GM23338 (cell line): ENCODE measurements at regions not wholly inside any gene's neighbourhood (a gene's known extent, or its start where the extent isn't known, plus 50 kb on each side); places are given as distances from the start of the nearest gene placed in this dataset.

Source experiments
- ATAC-seq: fragments of 200-7000 bp; cut with Tn5 transposase; 3 replicates; pipeline ENCODE4 v1.9.1; 2020
- DNase-seq: peaks from one replicate; pipeline ENCODE4 v3.0.0-alpha.2; 2015; ENCODE audit warnings: low spot score
- H2AFZ ChIP-seq: fragments of 200-600 bp; sonication (generic); 2 replicates; pipeline ENCODE4 v1.8.0; 2016; ENCODE audit warnings: antibody characterized with exemption, mild to moderate bottlenecking, moderate library complexity
- H3F3A ChIP-seq: fragments of 200-600 bp; sonication (generic); replicated peaks from 2 replicates; pipeline ENCODE4 v1.8.0; 2017; ENCODE audit warnings: antibody characterized with exemption, mixed run types, low read depth
- H3K27ac ChIP-seq: fragments of 200-600 bp; sonication (generic); 2 replicates; pipeline ENCODE4 v1.6.1; 2016; ENCODE audit warnings: low read depth
- H3K27me3 ChIP-seq: fragments of 200-600 bp; sonication (generic); 2 replicates; pipeline ENCODE4 v1.8.0; 2016; ENCODE audit warnings: mild to moderate bottlenecking, mixed run types, moderate library complexity; ENCODE audit not compliant: insufficient read depth
- H3K36me3 ChIP-seq: fragments of 200-600 bp; sonication (generic); 2 replicates; pipeline ENCODE4 v1.8.0; 2016; ENCODE audit warnings: mild to moderate bottlenecking; ENCODE audit not compliant: insufficient read depth
- H3K4me1 ChIP-seq: fragments of 200-600 bp; sonication (generic); 2 replicates; pipeline ENCODE4 v1.8.0; 2016; ENCODE audit warnings: mild to moderate bottlenecking, moderate library complexity; ENCODE audit not compliant: insufficient read depth
- H3K4me2 ChIP-seq: fragments of 200-600 bp; sonication (generic); 2 replicates; pipeline ENCODE4 v1.7.1; 2017; ENCODE audit warnings: mixed run types
- H3K4me3 ChIP-seq: fragments of 200-600 bp; sonication (generic); 2 replicates; pipeline ENCODE4 v1.6.1; 2016; ENCODE audit warnings: mixed run types
- H3K79me2 ChIP-seq: fragments of 200-600 bp; sonication (generic); replicated peaks from 2 replicates; pipeline ENCODE4 v1.8.0; 2017; ENCODE audit warnings: mild to moderate bottlenecking; ENCODE audit not compliant: insufficient read depth
- H3K9me2 ChIP-seq: fragments of 200-600 bp; sonication (generic); 2 replicates; pipeline ENCODE4 v1.8.0; 2017; ENCODE audit not compliant: insufficient read depth
- H4K20me1 ChIP-seq: fragments of 200-600 bp; sonication (generic); replicated peaks from 2 replicates; pipeline ENCODE4 v1.8.0; 2017; ENCODE audit warnings: mild to moderate bottlenecking; ENCODE audit not compliant: insufficient read depth
- H3K27ac Mint-ChIP-seq: 2 replicates; pipeline ENCODE4 v1.8.0; 2020; ENCODE audit warnings: inconsistent platforms, mild to moderate bottlenecking, moderate library complexity, mixed read lengths
- H3K27me3 Mint-ChIP-seq: 3 replicates; pipeline ENCODE4 v1.8.0; 2022; ENCODE audit warnings: low read depth, mild to moderate bottlenecking, moderate library complexity, mixed read lengths, inconsistent platforms; ENCODE audit not compliant: insufficient read depth, poor library complexity
- H3K36me3 Mint-ChIP-seq: 3 replicates; pipeline ENCODE4 v1.8.0; 2021; ENCODE audit warnings: low read depth, mild to moderate bottlenecking, inconsistent platforms, moderate library complexity, mixed read lengths
- H3K4me1 Mint-ChIP-seq: 3 replicates; pipeline ENCODE4 v1.8.0; 2020; ENCODE audit warnings: mild to moderate bottlenecking, inconsistent platforms, mixed read lengths
- H3K4me3 Mint-ChIP-seq: 3 replicates; pipeline ENCODE4 v1.8.0; 2021; ENCODE audit warnings: moderate library complexity, mild to moderate bottlenecking, inconsistent platforms, mixed read lengths
- H3K9me3 Mint-ChIP-seq: 3 replicates; pipeline ENCODE4 v1.8.0; 2020; ENCODE audit warnings: moderate library complexity, mild to moderate bottlenecking, inconsistent platforms, mixed read lengths
- CREB1 ChIP-seq: fragments of 250-450 bp; sonication (Bioruptor Pico); IDR thresholded peaks from 2 replicates; pipeline ENCODE4 v1.5.0; 2020; ENCODE audit warnings: low read depth, mild to moderate bottlenecking, moderate library complexity
- CTCF ChIP-seq, 2 experiments: fragments of 200-600 bp in 1 of 2; sonication (generic) in 1 of 2; conservative IDR thresholded peaks; 2 replicates each; pipeline versions ENCODE4 v1.5.1 to v1.6.1; 2016 to 2017; ENCODE audit warnings: antibody characterized with exemption in 2 of 2, low read depth in 2 of 2, mild to moderate bottlenecking in 2 of 2, moderate library complexity in 1 of 2
- EZH2phosphoT487 ChIP-seq: fragments of 200-600 bp; sonication (generic); IDR thresholded peaks from one replicate; pipeline ENCODE4 v1.8.1; 2018; ENCODE audit warnings: antibody characterized with exemption; ENCODE audit not compliant: unreplicated experiment
- JUNB ChIP-seq: IDR thresholded peaks from one replicate; pipeline ENCODE4 v1.6.1; 2016; ENCODE audit warnings: antibody characterized with exemption; ENCODE audit not compliant: unreplicated experiment
- NANOG ChIP-seq: IDR thresholded peaks from 2 replicates; pipeline ENCODE4 v1.6.1; 2016; ENCODE audit warnings: antibody characterized with exemption, borderline replicate concordance
- POLR2AphosphoS5 ChIP-seq: IDR thresholded peaks from 2 replicates; pipeline ENCODE4 v1.6.1; 2016; ENCODE audit warnings: antibody characterized with exemption, low read depth
- REST ChIP-seq: IDR thresholded peaks from one replicate; pipeline ENCODE4 v1.6.1; 2018; ENCODE audit warnings: antibody characterized with exemption; ENCODE audit not compliant: unreplicated experiment
- STAT1 ChIP-seq: IDR thresholded peaks from one replicate; pipeline ENCODE4 v1.6.1; 2016; ENCODE audit warnings: antibody characterized with exemption; ENCODE audit not compliant: unreplicated experiment
- ZNF331 ChIP-seq: fragments of 250-450 bp; sonication (Bioruptor Pico); IDR thresholded peaks from 2 replicates; pipeline ENCODE4 v1.5.0; 2020; ENCODE audit warnings: low read depth, mild to moderate bottlenecking, moderate library complexity

GRCh38 chr4:33060674-33061542, 2340.7 kb downstream of the PCDH7 start:
- H3F3A ChIP-seq: no peaks in the 10 kb centered on the region
- H3K4me1 ChIP-seq: peaks cover 10% of the 10 kb centered on the region; the same call in 1 of the 2 replicates
- H3K4me1 Mint-ChIP-seq: peaks cover 11% of the 10 kb centered on the region; the same call in 2 of the 3 replicates
- no peaks in the 10 kb centered on the region for H3K27me3 ChIP-seq
- no peaks in the 10 kb centered on the region for H4K20me1 ChIP-seq
- H3K36me3 Mint-ChIP-seq: no peaks in the 10 kb centered on the region
- H3K4me3 Mint-ChIP-seq: no peak overlapping the region
- H3K9me2 ChIP-seq: no peaks in the 10 kb centered on the region
- peak; percentile 91 for DNase-seq
- TF ChIP-seq STAT1 (no peak), CTCF (conservative IDR thresholded peaks at IDR 0.05; ENCODE audit: low read depth in 2 of 2) (peak; percentile 81 to 86)
- H3K79me2 ChIP-seq: no peaks in the 10 kb centered on the region
- no peaks in the 10 kb centered on the region for H3K36me3 ChIP-seq
- no peak overlapping the region for H3K4me3 ChIP-seq
- H3K27ac ChIP-seq: no peak overlapping the region
- H3K27ac Mint-ChIP-seq: no peak overlapping the region
- ATAC-seq: peak; percentile 100
- H2AFZ ChIP-seq: no peak overlapping the region
- no peaks in the 10 kb centered on the region for H3K9me3 Mint-ChIP-seq
- peaks cover 1% of the 10 kb centered on the region for H3K27me3 Mint-ChIP-seq
- H3K4me2 ChIP-seq: no peak overlapping the region

- no peak overlapping the region for H3K27ac Mint-ChIP-seq
- TF ChIP-seq POLR2AphosphoS5 (no peak), CREB1 (CRISPR knock-in tag) (no peak), ZNF331 (CRISPR knock-in tag) (no peak), EZH2phosphoT487 (no peak), CTCF (conservative IDR thresholded peaks at IDR 0.05; ENCODE audit: low read depth in 2 of 2) (no peak), NANOG (no peak), JUNB (no peak), REST (no peak)
Observed at GRCh38 chr4:33061727-33062126, 2341.6 kb downstream of the PCDH7 start.

More at GRCh38 chr4:33061727-33062126, 2341.6 kb downstream of the PCDH7 start:
- ATAC-seq (no peak), DNase-seq (no peak)
- Histone ChIP-seq H3K27me3 (no peaks in the 10 kb centered on the region), H3K79me2 (no peaks in the 10 kb centered on the region), H3K27ac (no peak overlapping the region), H3F3A (no peaks in the 10 kb centered on the region), H3K4me2 (no peak overlapping the region), H3K4me3 (no peak overlapping the region), H2AFZ (no peak overlapping the region), H3K36me3 (no peaks in the 10 kb centered on the region), H4K20me1 (no peaks in the 10 kb centered on the region), H3K4me1 (peaks cover 10% of the 10 kb centered on the region; the same call in 1 of the 2 replicates), H3K9me2 (no peaks in the 10 kb centered on the region)
- H3K27me3 Mint-ChIP-seq: peaks cover 1% of the 10 kb centered on the region
- no peaks in the 10 kb centered on the region for H3K36me3 Mint-ChIP-seq
- no peak overlapping the region for H3K4me3 Mint-ChIP-seq
- no peaks in the 10 kb centered on the region for H3K9me3 Mint-ChIP-seq
- H3K4me1 Mint-ChIP-seq: peaks cover 11% of the 10 kb centered on the region; the same call in 2 of the 3 replicates
